ENCODE measurements at regions not wholly inside any gene's neighbourhood (a gene's known extent, or its start where the extent isn't known, plus 50 kb on each side); places are given as distances from the start of the nearest gene placed in this dataset.

GRCh38 chr2:16135913-16136310 is 195.6 kb downstream of the MYCN start:
- TF ChIP-seq EP300 (conservative IDR thresholded peaks at IDR 0.05; ENCODE audit: poor library complexity, severe bottlenecking) (no peak), MXI1 (conservative IDR thresholded peaks at IDR 0.05; ENCODE audit: poor library complexity, severe bottlenecking) (no peak), EZH2 (IDR thresholded peaks at IDR 0.05; ENCODE audit: borderline replicate concordance, insufficient read depth, low read length, poor library complexity, severe bottlenecking) (no peak), POLR2AphosphoS5 (IDR thresholded peaks at IDR 0.05) (no peak)
- TF ChIP-seq, protein P1, sequence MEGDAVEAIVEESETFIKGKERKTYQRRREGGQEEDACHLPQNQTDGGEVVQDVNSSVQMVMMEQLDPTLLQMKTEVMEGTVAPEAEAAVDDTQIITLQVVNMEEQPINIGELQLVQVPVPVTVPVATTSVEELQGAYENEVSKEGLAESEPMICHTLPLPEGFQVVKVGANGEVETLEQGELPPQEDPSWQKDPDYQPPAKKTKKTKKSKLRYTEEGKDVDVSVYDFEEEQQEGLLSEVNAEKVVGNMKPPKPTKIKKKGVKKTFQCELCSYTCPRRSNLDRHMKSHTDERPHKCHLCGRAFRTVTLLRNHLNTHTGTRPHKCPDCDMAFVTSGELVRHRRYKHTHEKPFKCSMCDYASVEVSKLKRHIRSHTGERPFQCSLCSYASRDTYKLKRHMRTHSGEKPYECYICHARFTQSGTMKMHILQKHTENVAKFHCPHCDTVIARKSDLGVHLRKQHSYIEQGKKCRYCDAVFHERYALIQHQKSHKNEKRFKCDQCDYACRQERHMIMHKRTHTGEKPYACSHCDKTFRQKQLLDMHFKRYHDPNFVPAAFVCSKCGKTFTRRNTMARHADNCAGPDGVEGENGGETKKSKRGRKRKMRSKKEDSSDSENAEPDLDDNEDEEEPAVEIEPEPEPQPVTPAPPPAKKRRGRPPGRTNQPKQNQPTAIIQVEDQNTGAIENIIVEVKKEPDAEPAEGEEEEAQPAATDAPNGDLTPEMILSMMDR (IDR thresholded peaks at IDR 0.05; ENCODE audit: poor library complexity, severe bottlenecking), result no peak
